Liver (tissue), 8 donors: ENCODE measurements at regions not wholly inside any gene's neighbourhood (a gene's known extent, or its start where the extent isn't known, plus 50 kb on each side); places are given as distances from the start of the nearest gene placed in this dataset.

Source experiments
- DNase-seq: peaks from one replicate; pipeline ENCODE4 v3.0.0-alpha.2; 2017; ENCODE audit warnings: low spot score
- H3K27ac ChIP-seq, 2 donors: one replicate each; pipeline ENCODE4 v1.7.0; 2013; ENCODE audit warnings: inconsistent platforms in 2 of 2, low read length in 2 of 2, control low read depth in 1 of 2, low read depth in 1 of 2, mild to moderate bottlenecking in 1 of 2
- H3K27me3 ChIP-seq, 4 donors: one replicate each; pipeline versions ENCODE4 v1.6.1 to v1.7.0; 2013; ENCODE audit warnings: low read length in 3 of 4, inconsistent platforms in 1 of 4, mild to moderate bottlenecking in 1 of 4, moderate library complexity in 1 of 4; ENCODE audit not compliant: control insufficient read depth in 4 of 4, insufficient read depth in 4 of 4
- H3K36me3 ChIP-seq, 4 donors: one replicate each; pipeline versions ENCODE4 v1.6.1 to v1.7.0; 2013; ENCODE audit warnings: low read length in 3 of 4, mild to moderate bottlenecking in 3 of 4, low read depth in 1 of 4, moderate library complexity in 1 of 4; ENCODE audit not compliant: control insufficient read depth in 4 of 4, insufficient read depth in 3 of 4
- H3K4me1 ChIP-seq, 4 donors: one replicate each; pipeline versions ENCODE4 v1.6.1 to v1.7.0; 2013; ENCODE audit warnings: low read length in 3 of 4, mild to moderate bottlenecking in 3 of 4, moderate library complexity in 1 of 4; ENCODE audit not compliant: control insufficient read depth in 4 of 4, insufficient read depth in 4 of 4
- H3K4me3 ChIP-seq, 3 donors: one replicate each; pipeline versions ENCODE4 v1.6.1 to v1.7.0; 2013; ENCODE audit warnings: low read length in 3 of 3, control low read depth in 1 of 3, low read depth in 1 of 3, mild to moderate bottlenecking in 1 of 3
- H3K9ac ChIP-seq, 2 donors: one replicate each; pipeline ENCODE4 v1.7.0; 2013; ENCODE audit warnings: low read length in 2 of 2, mild to moderate bottlenecking in 2 of 2, moderate library complexity in 2 of 2, control low read depth in 1 of 2, low read depth in 1 of 2
- H3K9me3 ChIP-seq, 4 donors: one replicate each; pipeline versions ENCODE4 v1.6.1 to v1.7.0; 2013; ENCODE audit warnings: low read length in 3 of 4; ENCODE audit not compliant: control insufficient read depth in 4 of 4
- ATF3 ChIP-seq: IDR thresholded peaks from 2 replicates; pipeline ENCODE4 v1.6.1; 2016; ENCODE audit warnings: antibody characterized with exemption
- CTCF ChIP-seq: fragments of 150-350 bp; IDR thresholded peaks from 2 replicates; pipeline ENCODE4 v1.5.1; 2017; ENCODE audit warnings: improper control_type of control experiment, low read depth, low read length; ENCODE audit not compliant: missing input control
- EGR1 ChIP-seq, 2 donors: IDR thresholded peaks; 2 replicates each; pipeline ENCODE4 v1.6.1; 2016 to 2018; ENCODE audit warnings: antibody characterized with exemption in 2 of 2, low read depth in 2 of 2
- FOXA1 ChIP-seq: IDR thresholded peaks from 2 replicates; pipeline ENCODE4 v1.6.1; 2016; ENCODE audit warnings: antibody characterized with exemption
- FOXA2 ChIP-seq: IDR thresholded peaks from 2 replicates; pipeline ENCODE4 v1.6.1; 2016; ENCODE audit warnings: antibody characterized with exemption
- GABPA ChIP-seq, 2 donors: IDR thresholded peaks in 1 of 2; conservative IDR thresholded peaks in 1 of 2; 2 replicates each; pipeline ENCODE4 v1.6.1; 2016; ENCODE audit warnings: antibody characterized with exemption in 2 of 2, mild to moderate bottlenecking in 1 of 2, moderate library complexity in 1 of 2
- HNF4A ChIP-seq, 2 donors: conservative IDR thresholded peaks; 2 replicates each; pipeline ENCODE4 v1.6.1; 2016; ENCODE audit warnings: antibody characterized with exemption in 2 of 2, mild to moderate bottlenecking in 2 of 2
- HNF4G ChIP-seq: IDR thresholded peaks from 2 replicates; pipeline ENCODE4 v1.6.1; 2016; ENCODE audit warnings: antibody characterized with exemption
- RXRA ChIP-seq, 2 donors: IDR thresholded peaks; 2 replicates each; pipeline ENCODE4 v1.6.1; 2017 to 2018; ENCODE audit warnings: antibody characterized with exemption in 2 of 2, mild to moderate bottlenecking in 1 of 2
- SP1 ChIP-seq: IDR thresholded peaks from 2 replicates; pipeline ENCODE4 v1.6.1; 2018; ENCODE audit warnings: antibody characterized with exemption, mild to moderate bottlenecking
- YY1 ChIP-seq: IDR thresholded peaks from 2 replicates; pipeline ENCODE4 v1.6.1; 2016; ENCODE audit warnings: antibody characterized with exemption, mild to moderate bottlenecking
- WGBS: extraction: QIAGEN DNeasy Blood & Tissue Kit; methylation state at CpG from one replicate; pipeline ENCODE4 v1.1.7; 2013; 5-methylcytosine and 5-hydroxymethylcytosine counted together
- donor health status: healthy.
- donor health status: healthy.
- donor health status: healthy.
- donor health status: healthy.
- donor health status: healthy.

- 71% methylated on average over 1 of the region's 1 CpG for WGBS
- H3K27ac ChIP-seq: no peak overlapping the region
- H3K9ac ChIP-seq: no peak overlapping the region
- DNase-seq: no peak
- H3K9me3 ChIP-seq: no peaks in the 10 kb centered on the region
- no peaks in the 10 kb centered on the region for H3K27me3 ChIP-seq
- no peaks in the 10 kb centered on the region for H3K4me1 ChIP-seq
- no peaks in the 10 kb centered on the region for H3K36me3 ChIP-seq
- TF ChIP-seq CTCF: no peak
- TF ChIP-seq HNF4G: no peak
- TF ChIP-seq EGR1 (IDR thresholded peaks at IDR 0.05; ENCODE audit: low read depth in 2 of 2): no peak
- no peak for TF ChIP-seq RXRA (IDR thresholded peaks at IDR 0.05)
- H3K4me3 ChIP-seq: no peak overlapping the region
Observed at GRCh38 chr2:14220101-14220500, 412.4 kb upstream of the LRATD1 start.

GRCh38 chr2:14221466-14221865 is 411.1 kb upstream of the LRATD1 start:
- no peak for DNase-seq
- H3K9me3 ChIP-seq: no peaks in the 10 kb centered on the region
- TF ChIP-seq YY1: no peak
- no peak for TF ChIP-seq GABPA (IDR thresholded peaks at IDR 0.05 in 1 of 2, conservative IDR thresholded peaks at IDR 0.05 in 1 of 2)
- no peak overlapping the region for H3K27ac ChIP-seq
- no peak overlapping the region for H3K4me3 ChIP-seq
- no peaks in the 10 kb centered on the region for H3K4me1 ChIP-seq
- no peak overlapping the region for H3K9ac ChIP-seq
- H3K27me3 ChIP-seq: no peaks in the 10 kb centered on the region
- H3K36me3 ChIP-seq: no peaks in the 10 kb centered on the region
- 82% methylated on average over 4 of the region's 4 CpGs for WGBS

GRCh38 chr2:14223576-14223975 is 408.9 kb upstream of the LRATD1 start:
- Histone ChIP-seq H3K27ac (no peak overlapping the region), H3K36me3 (no peaks in the 10 kb centered on the region), H3K27me3 (no peaks in the 10 kb centered on the region), H3K4me1 (no peaks in the 10 kb centered on the region), H3K9ac (no peak overlapping the region), H3K9me3 (no peaks in the 10 kb centered on the region), H3K4me3 (no peak overlapping the region)
- WGBS: 43% methylated on average over 1 of the region's 1 CpG
- no peak for DNase-seq
- TF ChIP-seq FOXA2 (no peak), FOXA1 (no peak), SP1 (no peak), RXRA (IDR thresholded peaks at IDR 0.05) (no peak), YY1 (no peak), GABPA (IDR thresholded peaks at IDR 0.05 in 1 of 2, conservative IDR thresholded peaks at IDR 0.05 in 1 of 2) (no peak), ATF3 (no peak)

GRCh38 chr2:14231391-14231898 is 401.1 kb upstream of the LRATD1 start:
- H3K9ac ChIP-seq: no peak overlapping the region
- H3K27ac ChIP-seq: no peak overlapping the region
- H3K36me3 ChIP-seq: no peaks in the 10 kb centered on the region
- H3K4me1 ChIP-seq: no peaks in the 10 kb centered on the region
- 68% methylated on average over 1 of the region's 1 CpG for WGBS
- no peaks in the 10 kb centered on the region for H3K27me3 ChIP-seq
- H3K9me3 ChIP-seq: no peaks in the 10 kb centered on the region
- H3K4me3 ChIP-seq: no peak overlapping the region
- no peak for TF ChIP-seq SP1
- TF ChIP-seq HNF4A (conservative IDR thresholded peaks at IDR 0.05): peak in 1 of 2 donors; percentile 3
- DNase-seq: no peak
